Karpas-422 (cell line): ENCODE measurements at regions not wholly inside any gene's neighbourhood (a gene's known extent, or its start where the extent isn't known, plus 50 kb on each side); places are given as distances from the start of the nearest gene placed in this dataset.

ENCODE experiments used
- DNase-seq: peaks from one replicate; pipeline ENCODE4 v3.0.0-alpha.2; 2015
- H2AFZ ChIP-seq: fragments of 200-600 bp; sonication (generic); 2 replicates; pipeline ENCODE4 v1.6.1; 2014; ENCODE audit warnings: antibody characterized with exemption, low read length, mixed read lengths
- H3K27ac ChIP-seq: fragments of 200-600 bp; sonication (generic); 2 replicates; pipeline ENCODE4 v1.5.1; 2014; ENCODE audit warnings: mild to moderate bottlenecking, low read length, moderate library complexity
- H3K27me3 ChIP-seq: fragments of 200-600 bp; sonication (generic); 2 replicates; pipeline ENCODE4 v1.6.1; 2014; ENCODE audit warnings: low read length, mixed read lengths
- H3K36me3 ChIP-seq: fragments of 200-600 bp; sonication (generic); 2 replicates; pipeline ENCODE4 v1.6.1; 2014; ENCODE audit warnings: low read length, mixed read lengths; ENCODE audit not compliant: insufficient read depth
- H3K4me1 ChIP-seq: fragments of 200-600 bp; sonication (generic); 2 replicates; pipeline ENCODE4 v1.6.1; 2014; ENCODE audit warnings: mild to moderate bottlenecking, low read length, mixed read lengths
- H3K4me2 ChIP-seq: fragments of 200-600 bp; sonication (generic); 2 replicates; pipeline ENCODE4 v1.6.1; 2014; ENCODE audit warnings: low read length, low read depth, mild to moderate bottlenecking; ENCODE audit not compliant: poor library complexity, severe bottlenecking
- H3K4me3 ChIP-seq: fragments of 200-600 bp; sonication (generic); 2 replicates; pipeline ENCODE4 v1.5.1; 2014; ENCODE audit warnings: mild to moderate bottlenecking, antibody characterized with exemption, low read length, mixed read lengths
- H3K79me2 ChIP-seq: fragments of 200-600 bp; sonication (generic); 2 replicates; pipeline ENCODE4 v1.6.1; 2014; ENCODE audit warnings: mild to moderate bottlenecking, low read length, mixed read lengths
- H3K9ac ChIP-seq: fragments of 200-600 bp; sonication (generic); 2 replicates; pipeline ENCODE4 v1.6.0; 2014; ENCODE audit warnings: low read length
- H3K9me2 ChIP-seq: fragments of 200-600 bp; sonication (generic), shearing (Covaris generic); replicated peaks from 2 replicates; pipeline ENCODE4 v1.6.0; 2014; ENCODE audit warnings: mild to moderate bottlenecking, low read length, moderate library complexity; ENCODE audit not compliant: insufficient read depth
- H3K9me3 ChIP-seq: fragments of 300-700, 200-600 bp; sonication (generic); 2 replicates; pipeline ENCODE4 v1.6.1; 2014; ENCODE audit warnings: low read length, mixed read lengths
- H4K20me1 ChIP-seq: fragments of 200-600 bp; sonication (generic); 2 replicates; pipeline ENCODE4 v1.6.1; 2014; ENCODE audit warnings: mild to moderate bottlenecking, antibody characterized with exemption, low read length, low read depth; ENCODE audit not compliant: insufficient read depth

DNA sequence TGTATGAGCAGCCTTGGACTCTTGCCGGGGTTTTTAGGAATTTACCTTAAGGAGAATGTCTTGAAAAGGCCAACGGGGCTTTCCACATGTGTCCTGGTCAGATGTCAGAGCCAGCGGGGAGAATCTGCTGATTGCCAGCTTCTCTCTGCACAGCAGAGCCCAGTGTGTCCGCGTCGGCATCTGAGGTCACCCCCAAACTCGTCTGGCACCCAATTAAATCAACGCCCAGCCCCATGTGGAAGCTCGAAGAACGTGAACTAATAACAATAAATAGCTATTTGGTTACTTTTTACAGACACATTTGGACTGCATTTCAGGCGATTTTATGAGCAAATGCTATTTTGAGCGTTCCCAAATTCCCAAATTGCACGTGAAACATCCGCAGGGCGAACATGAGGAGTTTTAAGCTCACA, 303.5 kb downstream of the FOXL1 start:
- Histone ChIP-seq H3K9ac (no peak overlapping the region), H3K79me2 (no peaks in the 10 kb centered on the region), H3K4me2 (no peak overlapping the region), H3K36me3 (no peaks in the 10 kb centered on the region), H3K4me3 (no peak overlapping the region), H3K27me3 (no peaks in the 10 kb centered on the region), H3K9me3 (no peaks in the 10 kb centered on the region), H3K4me1 (no peaks in the 10 kb centered on the region), H3K9me2 (no peaks in the 10 kb centered on the region), H3K27ac (no peak overlapping the region), H2AFZ (no peak overlapping the region), H4K20me1 (no peaks in the 10 kb centered on the region)
- no peak for DNase-seq

DNA sequence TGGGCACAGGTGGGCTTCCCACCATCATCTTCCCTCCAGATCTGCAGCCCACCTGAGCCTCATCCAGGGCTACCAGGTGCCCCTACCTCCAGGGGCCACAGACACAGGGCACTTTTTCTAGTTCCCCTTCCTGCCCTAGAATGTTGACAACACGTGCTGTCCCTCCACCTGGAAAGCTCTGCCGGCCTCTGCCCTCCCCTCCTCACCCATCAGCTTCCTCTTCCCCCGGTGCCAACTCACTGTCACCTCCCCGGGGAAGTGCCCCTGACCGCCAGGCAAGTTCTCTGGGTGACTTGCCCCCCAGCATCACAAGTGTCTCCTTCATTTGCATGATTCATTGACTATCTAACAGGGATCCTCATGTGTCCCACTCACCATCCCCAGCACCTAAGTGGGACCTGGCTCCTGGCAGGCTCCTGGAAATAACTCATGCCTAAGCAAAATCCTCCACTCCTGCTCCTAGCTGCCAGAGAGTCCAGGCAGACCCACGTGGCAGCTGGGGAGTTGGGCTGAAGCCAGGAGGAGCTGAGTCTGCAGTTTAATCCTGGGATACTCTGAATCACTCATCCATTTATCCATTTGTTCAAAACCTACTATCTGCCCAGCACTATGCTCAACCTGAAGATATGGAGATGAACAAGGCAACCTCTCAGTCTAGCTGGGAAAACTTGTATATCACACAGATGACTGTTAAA, 304.4 kb downstream of the FOXL1 start:
- no peaks in the 10 kb centered on the region for H3K4me1 ChIP-seq
- H3K27me3 ChIP-seq, result no peaks in the 10 kb centered on the region
- no peaks in the 10 kb centered on the region for H3K9me3 ChIP-seq
- no peaks in the 10 kb centered on the region for H4K20me1 ChIP-seq
- H3K9ac ChIP-seq, result no peak overlapping the region
- H2AFZ ChIP-seq, result no peak overlapping the region
- no peaks in the 10 kb centered on the region for H3K36me3 ChIP-seq
- no peak for DNase-seq
- H3K79me2 ChIP-seq, result no peaks in the 10 kb centered on the region
- H3K4me2 ChIP-seq, result no peak overlapping the region
- H3K9me2 ChIP-seq, result no peaks in the 10 kb centered on the region
- H3K4me3 ChIP-seq, result no peak overlapping the region
- no peak overlapping the region for H3K27ac ChIP-seq

- Histone ChIP-seq H4K20me1 (no peaks in the 10 kb centered on the region), H3K4me3 (no peak overlapping the region), H2AFZ (no peak overlapping the region), H3K27me3 (no peaks in the 10 kb centered on the region), H3K36me3 (no peaks in the 10 kb centered on the region), H3K79me2 (no peaks in the 10 kb centered on the region), H3K9ac (no peak overlapping the region), H3K27ac (no peak overlapping the region), H3K9me2 (no peaks in the 10 kb centered on the region), H3K4me1 (no peaks in the 10 kb centered on the region), H3K4me2 (no peak overlapping the region), H3K9me3 (no peaks in the 10 kb centered on the region)
- DNase-seq, result no peak
These were observed 305.4 kb downstream of the FOXL1 start for GRCh38 chr16:86883583-86884389.

- H3K9ac ChIP-seq, result no peak overlapping the region
- no peaks in the 10 kb centered on the region for H3K9me3 ChIP-seq
- H3K4me2 ChIP-seq, result no peak overlapping the region
- H2AFZ ChIP-seq, result no peak overlapping the region
- H3K9me2 ChIP-seq, result no peaks in the 10 kb centered on the region
- H3K36me3 ChIP-seq, result no peaks in the 10 kb centered on the region
- no peaks in the 10 kb centered on the region for H4K20me1 ChIP-seq
- H3K27me3 ChIP-seq, result no peaks in the 10 kb centered on the region
- H3K27ac ChIP-seq, result no peak overlapping the region
- no peak for DNase-seq
- H3K4me3 ChIP-seq, result no peak overlapping the region
- H3K4me1 ChIP-seq, result no peaks in the 10 kb centered on the region
- H3K79me2 ChIP-seq, result no peaks in the 10 kb centered on the region
These were observed 306.0 kb downstream of the FOXL1 start for GRCh38 chr16:86884390-86884650.

DNA sequence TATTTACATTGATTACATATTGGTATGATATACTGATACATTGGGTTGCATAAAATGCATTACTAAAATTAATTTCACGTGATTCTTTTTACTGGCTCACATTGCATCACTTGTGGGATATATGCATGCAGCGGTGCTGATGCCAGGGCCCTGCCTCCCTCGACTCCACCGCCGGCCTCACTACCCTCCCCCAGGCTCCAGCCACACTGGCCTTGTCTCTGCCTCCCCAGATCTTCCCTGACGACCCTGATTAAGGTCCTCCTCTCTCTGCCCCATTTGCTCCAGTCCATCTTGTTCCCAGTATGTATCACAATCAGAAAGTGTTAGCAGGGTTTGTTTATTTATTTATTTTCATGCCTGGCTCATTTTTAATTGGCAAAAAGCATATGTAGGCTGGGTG, 306.8 kb downstream of the FOXL1 start:
- H3K9ac ChIP-seq, result no peak overlapping the region
- no peak overlapping the region for H2AFZ ChIP-seq
- no peaks in the 10 kb centered on the region for H3K9me2 ChIP-seq
- H3K4me2 ChIP-seq, result no peak overlapping the region
- no peaks in the 10 kb centered on the region for H3K36me3 ChIP-seq
- H3K4me1 ChIP-seq, result no peaks in the 10 kb centered on the region
- no peak overlapping the region for H3K27ac ChIP-seq
- H4K20me1 ChIP-seq, result no peaks in the 10 kb centered on the region
- H3K4me3 ChIP-seq, result no peak overlapping the region
- H3K27me3 ChIP-seq, result no peaks in the 10 kb centered on the region
- no peak for DNase-seq
- no peaks in the 10 kb centered on the region for H3K79me2 ChIP-seq
- H3K9me3 ChIP-seq, result no peaks in the 10 kb centered on the region

DNA sequence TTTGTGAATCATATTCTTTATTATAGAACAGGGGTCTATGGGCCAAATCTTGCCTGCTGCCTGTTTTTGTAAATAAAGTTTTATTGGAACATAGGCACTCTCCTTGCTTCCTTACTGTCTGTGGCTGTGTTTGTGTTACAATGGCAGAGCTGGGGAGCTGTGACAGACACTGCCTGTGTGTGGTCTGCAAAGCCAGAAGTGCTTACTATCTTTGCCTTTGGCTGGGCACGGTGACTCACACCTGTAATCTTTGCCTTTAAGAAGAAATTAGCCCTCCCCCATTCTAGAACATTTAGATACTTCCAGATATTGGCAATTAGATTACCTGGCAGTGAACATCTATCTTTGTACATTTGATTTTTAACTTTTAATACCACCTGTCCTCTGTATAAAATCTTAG, 308.3 kb downstream of the FOXL1 start:
- H3K9me2 ChIP-seq, result no peaks in the 10 kb centered on the region
- H3K9me3 ChIP-seq, result no peaks in the 10 kb centered on the region
- H2AFZ ChIP-seq, result no peak overlapping the region
- H4K20me1 ChIP-seq, result no peaks in the 10 kb centered on the region
- H3K27ac ChIP-seq, result no peak overlapping the region
- no peak for DNase-seq
- H3K27me3 ChIP-seq, result no peaks in the 10 kb centered on the region
- H3K4me3 ChIP-seq, result no peak overlapping the region
- no peak overlapping the region for H3K4me2 ChIP-seq
- no peaks in the 10 kb centered on the region for H3K36me3 ChIP-seq
- H3K9ac ChIP-seq, result no peak overlapping the region
- no peaks in the 10 kb centered on the region for H3K4me1 ChIP-seq
- H3K79me2 ChIP-seq, result no peaks in the 10 kb centered on the region

- Histone ChIP-seq H3K4me1 (no peaks in the 10 kb centered on the region), H3K9me2 (no peaks in the 10 kb centered on the region), H3K9me3 (no peaks in the 10 kb centered on the region), H3K27ac (no peak overlapping the region), H3K27me3 (no peaks in the 10 kb centered on the region), H3K4me2 (no peak overlapping the region), H4K20me1 (no peaks in the 10 kb centered on the region), H2AFZ (no peak overlapping the region), H3K4me3 (no peak overlapping the region), H3K79me2 (no peaks in the 10 kb centered on the region), H3K9ac (no peak overlapping the region), H3K36me3 (no peaks in the 10 kb centered on the region)
- no peak for DNase-seq
These were observed 309.1 kb downstream of the FOXL1 start for GRCh38 chr16:86887416-86887815.

GRCh38 chr16:86888231-86889053, 310.1 kb downstream of the FOXL1 start:
- DNase-seq, result no peak
- H3K27ac ChIP-seq, result no peak overlapping the region
- H3K9me2 ChIP-seq, result no peaks in the 10 kb centered on the region
- H2AFZ ChIP-seq, result no peak overlapping the region
- no peaks in the 10 kb centered on the region for H3K4me1 ChIP-seq
- no peaks in the 10 kb centered on the region for H3K36me3 ChIP-seq
- no peaks in the 10 kb centered on the region for H3K79me2 ChIP-seq
- no peak overlapping the region for H3K4me2 ChIP-seq
- H3K4me3 ChIP-seq, result no peak overlapping the region
- no peaks in the 10 kb centered on the region for H3K9me3 ChIP-seq
- no peaks in the 10 kb centered on the region for H4K20me1 ChIP-seq
- no peak overlapping the region for H3K9ac ChIP-seq
- no peaks in the 10 kb centered on the region for H3K27me3 ChIP-seq
